Neural cell (in vitro differentiated cells): ENCODE measurements at regions not wholly inside any gene's neighbourhood (a gene's known extent, or its start where the extent isn't known, plus 50 kb on each side); places are given as distances from the start of the nearest gene placed in this dataset.

ENCODE experiments used
- H2AFZ ChIP-seq: fragments of 200-600, 300-800 bp; sonication (generic), shearing (Covaris generic); 2 replicates; pipeline ENCODE4 v1.6.0; 2014; ENCODE audit warnings: low read depth, mild to moderate bottlenecking, antibody characterized with exemption, low read length, moderate library complexity
- H3F3A ChIP-seq: fragments of 200-600 bp; shearing (Covaris generic); 2 replicates; pipeline ENCODE4 v1.6.1; 2016; ENCODE audit warnings: mild to moderate bottlenecking, moderate library complexity, mixed read lengths, antibody characterized with exemption, low read length; ENCODE audit not compliant: insufficient read depth, poor library complexity, severe bottlenecking
- H3K27ac ChIP-seq: fragments of 200-600, 300-800 bp; sonication (generic), shearing (Covaris generic); 2 replicates; pipeline ENCODE4 v1.5.1; 2014; ENCODE audit warnings: mild to moderate bottlenecking, low read length, moderate library complexity
- H3K27me3 ChIP-seq: fragments of 300-800, 200-600 bp; sonication (generic), shearing (Covaris generic); 2 replicates; pipeline ENCODE4 v1.6.0; 2014; ENCODE audit warnings: mild to moderate bottlenecking, low read depth, low read length, moderate library complexity; ENCODE audit not compliant: insufficient read depth
- H3K36me3 ChIP-seq: fragments of 300-800, 200-600 bp; sonication (generic), shearing (Covaris generic); 2 replicates; pipeline ENCODE4 v1.5.1; 2014; ENCODE audit warnings: mild to moderate bottlenecking, antibody characterized with exemption, low read length, moderate library complexity; ENCODE audit not compliant: insufficient read depth
- H3K4me2 ChIP-seq: fragments of 300-800, 200-600 bp; sonication (generic), shearing (Covaris generic); 2 replicates; pipeline ENCODE4 v1.6.0; 2014; ENCODE audit warnings: mild to moderate bottlenecking, low read length
- H3K4me3 ChIP-seq: fragments of 300-800, 200-600 bp; sonication (generic), shearing (Covaris generic); 2 replicates; pipeline ENCODE4 v1.5.1; 2014; ENCODE audit warnings: mild to moderate bottlenecking, low read length, moderate library complexity
- H3K79me2 ChIP-seq: fragments of 200-600 bp; shearing (Covaris generic); replicated peaks from 2 replicates; pipeline ENCODE4 v1.6.0; 2014; ENCODE audit warnings: mild to moderate bottlenecking, low read length, moderate library complexity; ENCODE audit not compliant: insufficient read depth
- H3K9ac ChIP-seq: fragments of 300-800, 200-600 bp; sonication (generic), shearing (Covaris generic); 2 replicates; pipeline ENCODE4 v1.6.1; 2016; ENCODE audit warnings: mild to moderate bottlenecking, low read length, mixed read lengths
- H3K9me2 ChIP-seq: fragments of 200-600 bp; shearing (Covaris generic); 2 replicates; pipeline ENCODE4 v1.6.1; 2016; ENCODE audit warnings: mild to moderate bottlenecking, low read length, mixed read lengths; ENCODE audit not compliant: insufficient read depth
- H3K9me3 ChIP-seq: fragments of 200-600, 300-800 bp; sonication (generic), shearing (Covaris generic); 2 replicates; pipeline ENCODE4 v1.6.1; 2016; ENCODE audit warnings: mild to moderate bottlenecking, mixed run types, low read length, moderate library complexity, mixed read lengths
- H4K20me1 ChIP-seq: fragments of 200-600 bp; shearing (Covaris generic); 2 replicates; pipeline ENCODE4 v1.6.1; 2016; ENCODE audit warnings: mild to moderate bottlenecking, mixed run types; ENCODE audit not compliant: insufficient read depth
- EP300 ChIP-seq: fragments of 450-650 bp; conservative IDR thresholded peaks from 2 replicates; pipeline ENCODE4 v1.6.1; 2014; ENCODE audit warnings: antibody characterized with exemption, mild to moderate bottlenecking, moderate library complexity; ENCODE audit not compliant: poor library complexity, severe bottlenecking
- EZH2 ChIP-seq: fragments of 200-600, 300-800 bp; shearing (Covaris generic), sonication (generic); IDR thresholded peaks from 2 replicates; pipeline ENCODE4 v1.6.1; 2014; ENCODE audit warnings: antibody characterized with exemption, low read length, borderline replicate concordance, mild to moderate bottlenecking; ENCODE audit not compliant: insufficient read depth, poor library complexity, severe bottlenecking
- MXI1 ChIP-seq: fragments of 450-650 bp; conservative IDR thresholded peaks from 2 replicates; pipeline ENCODE4 v1.6.1; 2014; ENCODE audit warnings: antibody characterized with exemption, mild to moderate bottlenecking; ENCODE audit not compliant: poor library complexity, severe bottlenecking
- POLR2AphosphoS5 ChIP-seq: IDR thresholded peaks from 2 replicates; pipeline ENCODE4 v1.6.1; 2012
- RAD21 ChIP-seq: fragments of 450-650 bp; conservative IDR thresholded peaks from 2 replicates; pipeline ENCODE4 v1.6.1; 2014; ENCODE audit warnings: antibody characterized with exemption, mild to moderate bottlenecking, moderate library complexity
- SMC3 ChIP-seq: fragments of 450-650 bp; conservative IDR thresholded peaks from 2 replicates; pipeline ENCODE4 v1.6.1; 2014; ENCODE audit warnings: antibody characterized with exemption, mild to moderate bottlenecking, moderate library complexity; ENCODE audit not compliant: poor library complexity
- TAF1 ChIP-seq: IDR thresholded peaks from 2 replicates; pipeline ENCODE4 v1.6.1; 2012; ENCODE audit warnings: low read depth
- TF ChIP-seq, protein P1 (sequence below): IDR thresholded peaks from 2 replicates; pipeline ENCODE4 v1.6.1; 2012; ENCODE audit warnings: borderline replicate concordance
- TF ChIP-seq, protein P2 (sequence below): fragments of 450-650 bp; IDR thresholded peaks from 2 replicates; pipeline ENCODE4 v1.5.1; 2014; ENCODE audit warnings: antibody characterized with exemption, mild to moderate bottlenecking, moderate library complexity; ENCODE audit not compliant: poor library complexity, severe bottlenecking

DNA sequence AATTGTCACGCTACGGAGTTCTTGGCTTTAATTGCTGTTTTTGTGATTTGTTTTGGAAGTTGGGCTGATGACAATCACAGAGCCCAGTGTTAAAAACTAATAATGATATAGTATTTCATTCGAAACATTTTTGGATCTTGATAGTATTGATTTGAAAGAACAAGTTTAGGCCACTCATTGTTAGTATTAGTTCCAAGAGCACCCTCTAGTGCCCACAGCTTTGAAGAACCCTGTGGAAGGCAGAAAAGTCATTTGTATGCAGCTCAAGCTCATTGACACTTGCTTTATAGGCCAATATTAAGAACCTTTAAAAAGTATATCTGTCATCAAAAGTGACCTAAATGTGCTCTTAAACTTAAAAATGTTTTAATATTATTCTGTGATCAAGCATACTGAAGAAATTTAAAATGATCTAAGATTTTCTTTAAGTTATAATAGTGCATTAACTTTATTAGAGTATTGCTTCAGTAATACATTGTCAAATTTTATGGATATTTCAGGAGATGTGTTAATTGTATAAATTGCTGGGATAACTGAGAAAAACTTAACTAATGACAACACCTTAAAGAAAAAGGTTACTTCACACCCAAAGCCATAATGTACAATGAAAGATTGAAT is 191.0 kb downstream of the GRB14 start:
- Histone ChIP-seq H3K9me2 (no peaks in the 10 kb centered on the region), H3K4me2 (no peak overlapping the region), H3K9me3 (no peaks in the 10 kb centered on the region), H4K20me1 (no peaks in the 10 kb centered on the region), H3K4me3 (no peak overlapping the region), H3K79me2 (no peaks in the 10 kb centered on the region), H3F3A (no peaks in the 10 kb centered on the region), H2AFZ (no peak overlapping the region), H3K27me3 (no peaks in the 10 kb centered on the region), H3K36me3 (no peaks in the 10 kb centered on the region), H3K27ac (no peak overlapping the region), H3K9ac (no peak overlapping the region)
- TF ChIP-seq POLR2AphosphoS5: no peak
- TF ChIP-seq MXI1: no peak
- peak; percentile 83 for TF ChIP-seq SMC3
- TF ChIP-seq EZH2: no peak
- TF ChIP-seq, protein P1, sequence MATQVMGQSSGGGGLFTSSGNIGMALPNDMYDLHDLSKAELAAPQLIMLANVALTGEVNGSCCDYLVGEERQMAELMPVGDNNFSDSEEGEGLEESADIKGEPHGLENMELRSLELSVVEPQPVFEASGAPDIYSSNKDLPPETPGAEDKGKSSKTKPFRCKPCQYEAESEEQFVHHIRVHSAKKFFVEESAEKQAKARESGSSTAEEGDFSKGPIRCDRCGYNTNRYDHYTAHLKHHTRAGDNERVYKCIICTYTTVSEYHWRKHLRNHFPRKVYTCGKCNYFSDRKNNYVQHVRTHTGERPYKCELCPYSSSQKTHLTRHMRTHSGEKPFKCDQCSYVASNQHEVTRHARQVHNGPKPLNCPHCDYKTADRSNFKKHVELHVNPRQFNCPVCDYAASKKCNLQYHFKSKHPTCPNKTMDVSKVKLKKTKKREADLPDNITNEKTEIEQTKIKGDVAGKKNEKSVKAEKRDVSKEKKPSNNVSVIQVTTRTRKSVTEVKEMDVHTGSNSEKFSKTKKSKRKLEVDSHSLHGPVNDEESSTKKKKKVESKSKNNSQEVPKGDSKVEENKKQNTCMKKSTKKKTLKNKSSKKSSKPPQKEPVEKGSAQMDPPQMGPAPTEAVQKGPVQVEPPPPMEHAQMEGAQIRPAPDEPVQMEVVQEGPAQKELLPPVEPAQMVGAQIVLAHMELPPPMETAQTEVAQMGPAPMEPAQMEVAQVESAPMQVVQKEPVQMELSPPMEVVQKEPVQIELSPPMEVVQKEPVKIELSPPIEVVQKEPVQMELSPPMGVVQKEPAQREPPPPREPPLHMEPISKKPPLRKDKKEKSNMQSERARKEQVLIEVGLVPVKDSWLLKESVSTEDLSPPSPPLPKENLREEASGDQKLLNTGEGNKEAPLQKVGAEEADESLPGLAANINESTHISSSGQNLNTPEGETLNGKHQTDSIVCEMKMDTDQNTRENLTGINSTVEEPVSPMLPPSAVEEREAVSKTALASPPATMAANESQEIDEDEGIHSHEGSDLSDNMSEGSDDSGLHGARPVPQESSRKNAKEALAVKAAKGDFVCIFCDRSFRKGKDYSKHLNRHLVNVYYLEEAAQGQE: no peak
- no peak for TF ChIP-seq EP300
- TF ChIP-seq, protein P2, sequence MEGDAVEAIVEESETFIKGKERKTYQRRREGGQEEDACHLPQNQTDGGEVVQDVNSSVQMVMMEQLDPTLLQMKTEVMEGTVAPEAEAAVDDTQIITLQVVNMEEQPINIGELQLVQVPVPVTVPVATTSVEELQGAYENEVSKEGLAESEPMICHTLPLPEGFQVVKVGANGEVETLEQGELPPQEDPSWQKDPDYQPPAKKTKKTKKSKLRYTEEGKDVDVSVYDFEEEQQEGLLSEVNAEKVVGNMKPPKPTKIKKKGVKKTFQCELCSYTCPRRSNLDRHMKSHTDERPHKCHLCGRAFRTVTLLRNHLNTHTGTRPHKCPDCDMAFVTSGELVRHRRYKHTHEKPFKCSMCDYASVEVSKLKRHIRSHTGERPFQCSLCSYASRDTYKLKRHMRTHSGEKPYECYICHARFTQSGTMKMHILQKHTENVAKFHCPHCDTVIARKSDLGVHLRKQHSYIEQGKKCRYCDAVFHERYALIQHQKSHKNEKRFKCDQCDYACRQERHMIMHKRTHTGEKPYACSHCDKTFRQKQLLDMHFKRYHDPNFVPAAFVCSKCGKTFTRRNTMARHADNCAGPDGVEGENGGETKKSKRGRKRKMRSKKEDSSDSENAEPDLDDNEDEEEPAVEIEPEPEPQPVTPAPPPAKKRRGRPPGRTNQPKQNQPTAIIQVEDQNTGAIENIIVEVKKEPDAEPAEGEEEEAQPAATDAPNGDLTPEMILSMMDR: peak; percentile 84
- TF ChIP-seq RAD21: peak; percentile 88
- no peak for TF ChIP-seq TAF1

DNA sequence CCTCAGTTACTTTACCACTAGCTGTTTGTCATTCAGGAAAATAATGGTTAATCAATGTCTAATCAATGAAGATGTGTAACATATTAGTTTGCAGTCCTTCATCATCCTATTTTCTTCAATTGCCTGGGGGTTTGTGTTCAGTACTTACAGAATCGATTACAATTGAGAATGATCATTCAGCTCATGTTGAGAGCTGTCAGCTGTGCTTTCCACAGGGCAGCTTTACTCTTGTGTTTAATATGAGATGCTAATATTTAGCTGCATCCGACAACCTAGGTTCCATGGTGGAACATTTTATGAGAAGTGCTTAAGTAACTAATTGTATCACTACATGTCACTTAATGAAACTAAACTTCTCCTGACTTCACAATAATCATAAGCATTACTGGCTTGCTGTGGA is 191.9 kb downstream of the GRB14 start:
- Histone ChIP-seq H3K9me3 (no peaks in the 10 kb centered on the region), H3K9me2 (no peaks in the 10 kb centered on the region), H3K36me3 (no peaks in the 10 kb centered on the region), H3K79me2 (no peaks in the 10 kb centered on the region), H3K27me3 (no peaks in the 10 kb centered on the region), H3F3A (no peaks in the 10 kb centered on the region), H2AFZ (no peak overlapping the region), H3K27ac (no peak overlapping the region), H3K4me2 (peak overlapping the region; percentile 1), H4K20me1 (no peaks in the 10 kb centered on the region), H3K4me3 (peak overlapping the region; percentile 35), H3K9ac (no peak overlapping the region)
- TF ChIP-seq POLR2AphosphoS5 (peak; percentile 35), SMC3 (no peak)
